GM23248 (cell line): ENCODE measurements at regions not wholly inside any gene's neighbourhood (a gene's known extent, or its start where the extent isn't known, plus 50 kb on each side); places are given as distances from the start of the nearest gene placed in this dataset.

Experiments
- DNase-seq: peaks from one replicate; pipeline ENCODE4 v3.0.0-alpha.2; 2015
- H2AFZ ChIP-seq: fragments of 200-600 bp; sonication (generic); 2 replicates; pipeline ENCODE4 v1.6.1; 2016; ENCODE audit warnings: antibody characterized with exemption
- H3F3A ChIP-seq: fragments of 200-600 bp; sonication (generic); 2 replicates; pipeline ENCODE4 v1.6.1; 2016; ENCODE audit warnings: mild to moderate bottlenecking, antibody characterized with exemption, mixed run types; ENCODE audit not compliant: insufficient read depth
- H3K27ac ChIP-seq: fragments of 200-600 bp; sonication (generic); 2 replicates; pipeline ENCODE4 v1.5.1; 2016; ENCODE audit warnings: mild to moderate bottlenecking
- H3K27me3 ChIP-seq: fragments of 200-600 bp; sonication (generic); replicated peaks from 2 replicates; pipeline ENCODE4 v1.6.1; 2016; ENCODE audit warnings: mild to moderate bottlenecking; ENCODE audit not compliant: insufficient read depth
- H3K36me3 ChIP-seq: fragments of 200-600 bp; sonication (generic); 2 replicates; pipeline ENCODE4 v1.6.1; 2016; ENCODE audit warnings: low read depth, mild to moderate bottlenecking
- H3K4me1 ChIP-seq: fragments of 200-600 bp; sonication (generic); 2 replicates; pipeline ENCODE4 v1.6.1; 2016; ENCODE audit warnings: mild to moderate bottlenecking; ENCODE audit not compliant: insufficient read depth
- H3K4me2 ChIP-seq: fragments of 200-600 bp; sonication (generic); one replicate; pipeline ENCODE4 v1.6.1; 2016; ENCODE audit warnings: mild to moderate bottlenecking; ENCODE audit not compliant: unreplicated experiment
- H3K4me3 ChIP-seq: fragments of 200-600 bp; sonication (generic); 2 replicates; pipeline ENCODE4 v1.5.1; 2016; ENCODE audit warnings: mild to moderate bottlenecking
- H3K79me2 ChIP-seq: fragments of 200-600 bp; sonication (generic); 2 replicates; pipeline ENCODE4 v1.6.1; 2016; ENCODE audit warnings: mild to moderate bottlenecking; ENCODE audit not compliant: insufficient read depth
- H3K9ac ChIP-seq: fragments of 200-600 bp; sonication (generic); 2 replicates; pipeline ENCODE4 v1.6.1; 2016; ENCODE audit warnings: mild to moderate bottlenecking
- H3K9me2 ChIP-seq: fragments of 200-600 bp; sonication (generic); 2 replicates; pipeline ENCODE4 v1.6.1; 2016; ENCODE audit warnings: mixed run types, mild to moderate bottlenecking, moderate library complexity; ENCODE audit not compliant: insufficient read depth
- H3K9me3 ChIP-seq: fragments of 200-600 bp; sonication (generic); one replicate; pipeline ENCODE4 v1.6.1; 2017; ENCODE audit warnings: low read depth
- H4K20me1 ChIP-seq: fragments of 200-600 bp; sonication (generic); 2 replicates; pipeline ENCODE4 v1.6.0; 2016; ENCODE audit not compliant: insufficient read depth
- EZH2 ChIP-seq: fragments of 200-600 bp; sonication (generic); IDR thresholded peaks from 2 replicates; pipeline ENCODE4 v1.6.1; 2018; ENCODE audit warnings: antibody characterized with exemption, mild to moderate bottlenecking; ENCODE audit not compliant: insufficient read depth, poor library complexity, severe bottlenecking
- EZH2phosphoT487 ChIP-seq: fragments of 200-600 bp; sonication (generic); IDR thresholded peaks from 2 replicates; pipeline ENCODE4 v1.6.1; 2018; ENCODE audit warnings: antibody characterized with exemption, moderate library complexity, mild to moderate bottlenecking, low read depth; ENCODE audit not compliant: insufficient read depth
- WGBS, 2 experiments: methylation state at CpG; one replicate each; pipeline ENCODE4 v1.1.6; 2015 to 2017; ENCODE audit warnings: low lambda C conversion rate in 2 of 2, low coverage in 1 of 2; ENCODE audit errors: missing lambda C conversion rate in 2 of 2; 5-methylcytosine and 5-hydroxymethylcytosine counted together
- in situ Hi-C: fragments of 300-500 bp; cut with MboI; formaldehyde crosslinking; loops from 2 replicates; pipeline ENCODE4 v1.15.0; 2020

DNA sequence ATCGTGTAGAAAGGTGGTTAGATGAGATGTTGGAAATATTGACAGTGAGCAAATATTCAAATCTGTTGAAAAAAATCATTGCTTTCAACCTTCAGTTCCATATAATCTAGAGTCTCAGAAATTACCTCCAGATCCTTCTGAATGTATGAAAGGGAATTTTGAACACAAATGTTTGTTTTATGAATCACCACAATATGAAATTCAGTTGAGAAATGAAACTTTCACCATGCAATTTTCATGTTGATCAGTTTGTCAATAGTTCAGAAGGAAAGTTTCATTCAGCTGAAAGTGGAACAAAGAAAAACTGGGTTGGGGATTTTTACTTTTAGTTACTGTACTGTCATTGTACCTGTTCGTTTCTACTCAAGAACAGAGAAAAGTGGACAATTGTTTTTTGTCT, 953.6 kb downstream of the SLC6A15 start:
- H2AFZ ChIP-seq, result peak overlapping the region; percentile 25; the same call in 1 of the 2 replicates
- no peaks in the 10 kb centered on the region for H3K27me3 ChIP-seq
- no peaks in the 10 kb centered on the region; the same call in 1 of the 2 replicates for H3K9me2 ChIP-seq
- H4K20me1 ChIP-seq, result no peaks in the 10 kb centered on the region
- no peak overlapping the region for H3K9ac ChIP-seq
- H3K4me3 ChIP-seq, result no peak overlapping the region
- H3K4me1 ChIP-seq, result no peaks in the 10 kb centered on the region
- H3K79me2 ChIP-seq, result no peaks in the 10 kb centered on the region
- no peak overlapping the region for H3K4me2 ChIP-seq
- in situ Hi-C loops, result no loop called here
- H3F3A ChIP-seq, result no peaks in the 10 kb centered on the region; the same call in 1 of the 2 replicates
- H3K36me3 ChIP-seq, result no peaks in the 10 kb centered on the region
- DNase-seq, result peak; percentile 2
- no peaks in the 10 kb centered on the region for H3K9me3 ChIP-seq
- H3K27ac ChIP-seq, result no peak overlapping the region
- no peak for TF ChIP-seq EZH2
- TF ChIP-seq EZH2phosphoT487, result no peak
- WGBS, 2 experiments, result 53 to 57% methylated on average over 2 of the region's 2 CpGs

DNA sequence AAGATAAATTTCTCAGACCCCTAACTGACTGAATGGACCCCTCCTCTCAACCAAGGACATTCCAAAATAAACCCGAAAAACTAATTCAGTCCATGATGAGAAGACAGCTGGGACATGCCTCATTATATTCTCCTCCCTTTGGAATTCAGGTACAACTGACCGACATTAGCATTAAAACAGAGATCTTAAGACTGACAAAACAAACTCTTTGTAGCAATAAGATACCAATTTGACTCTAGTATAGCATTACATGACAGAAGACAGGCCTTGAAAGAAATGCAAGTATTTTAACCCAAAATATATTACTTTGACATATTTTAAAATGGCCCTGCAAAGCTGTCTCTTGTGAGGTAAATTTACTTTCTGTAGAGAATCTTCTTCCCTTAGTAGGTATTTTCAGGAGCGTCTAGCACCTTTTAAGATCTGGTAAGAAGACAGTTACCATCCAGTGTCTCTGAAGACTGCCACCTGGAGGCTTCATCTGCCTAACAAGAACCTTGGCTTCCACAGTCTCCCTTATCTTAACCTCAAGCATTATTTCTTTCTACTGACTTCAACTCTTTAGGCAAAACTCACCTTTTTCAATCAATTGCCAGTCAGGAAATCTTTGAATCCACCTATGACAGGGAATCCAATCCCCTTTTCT, 957.5 kb downstream of the SLC6A15 start:
- 69 to 78% methylated on average over 3 of the region's 3 CpGs for WGBS, 2 experiments
- Histone ChIP-seq H2AFZ (no peak overlapping the region), H3K27ac (no peak overlapping the region), H3K9ac (no peak overlapping the region), H4K20me1 (no peaks in the 10 kb centered on the region), H3F3A (no peaks in the 10 kb centered on the region; the same call in 1 of the 2 replicates), H3K27me3 (no peaks in the 10 kb centered on the region), H3K4me3 (no peak overlapping the region), H3K79me2 (no peaks in the 10 kb centered on the region), H3K36me3 (no peaks in the 10 kb centered on the region), H3K9me3 (no peaks in the 10 kb centered on the region), H3K9me2 (no peaks in the 10 kb centered on the region; the same call in 1 of the 2 replicates), H3K4me1 (no peaks in the 10 kb centered on the region), H3K4me2 (no peak overlapping the region)
- in situ Hi-C loops, result no loop called here
- TF ChIP-seq EZH2phosphoT487 (no peak), EZH2 (no peak)
- peak; percentile 5 for DNase-seq

- Histone ChIP-seq H3K9ac (no peak overlapping the region), H3K9me3 (no peaks in the 10 kb centered on the region), H3K27ac (no peak overlapping the region), H3F3A (no peaks in the 10 kb centered on the region; the same call in 1 of the 2 replicates), H3K79me2 (no peaks in the 10 kb centered on the region), H3K27me3 (no peaks in the 10 kb centered on the region), H3K4me3 (no peak overlapping the region), H3K4me1 (no peaks in the 10 kb centered on the region), H3K4me2 (no peak overlapping the region), H3K36me3 (no peaks in the 10 kb centered on the region), H2AFZ (no peak overlapping the region), H4K20me1 (no peaks in the 10 kb centered on the region), H3K9me2 (no peaks in the 10 kb centered on the region; the same call in 1 of the 2 replicates)
- in situ Hi-C loops, result no loop called here
- no peak for DNase-seq
- TF ChIP-seq EZH2 (no peak), EZH2phosphoT487 (no peak)
- 79 to 85% methylated on average over 2 of the region's 2 CpGs for WGBS, 2 experiments
Measured at GRCh38 chr12:83954071-83954789, 958.4 kb downstream of the SLC6A15 start.

DNA sequence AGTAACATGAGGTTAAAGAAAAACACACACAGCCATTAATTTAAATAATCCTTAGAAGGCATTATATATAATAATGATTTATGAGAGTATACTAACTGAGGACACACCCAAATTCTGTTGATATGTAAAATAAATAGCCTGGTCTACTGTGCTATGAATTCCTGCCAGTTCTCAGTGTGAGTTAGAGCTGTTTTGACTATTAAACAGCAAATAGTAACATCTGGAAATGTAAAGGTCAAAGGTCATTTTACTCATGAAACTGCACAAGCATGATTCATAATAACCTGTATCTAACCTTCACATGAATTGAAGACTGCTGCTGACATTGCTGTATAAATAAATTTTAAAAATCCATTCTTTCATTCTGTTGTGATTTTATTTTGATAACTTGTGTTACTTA, 966.7 kb downstream of the SLC6A15 start:
- no peaks in the 10 kb centered on the region for H3K36me3 ChIP-seq
- no peak overlapping the region for H2AFZ ChIP-seq
- no peaks in the 10 kb centered on the region for H3K9me3 ChIP-seq
- no peak overlapping the region for H3K9ac ChIP-seq
- H3K27me3 ChIP-seq, result no peaks in the 10 kb centered on the region
- in situ Hi-C loops, result no loop called here
- no peak overlapping the region for H3K4me2 ChIP-seq
- peak; percentile 66 for DNase-seq
- no peaks in the 10 kb centered on the region for H3K79me2 ChIP-seq
- H3K4me3 ChIP-seq, result no peak overlapping the region
- no peaks in the 10 kb centered on the region for H3K9me2 ChIP-seq
- no peak for TF ChIP-seq EZH2
- no peak for TF ChIP-seq EZH2phosphoT487
- no peaks in the 10 kb centered on the region for H4K20me1 ChIP-seq
- H3K27ac ChIP-seq, result no peak overlapping the region
- H3F3A ChIP-seq, result no peaks in the 10 kb centered on the region
- H3K4me1 ChIP-seq, result 0 out of 2 replicates have a peak, but pooled peaks cover 8% of the 10 kb centered on the region
